ENCODE measurements at regions not wholly inside any gene's neighbourhood (a gene's known extent, or its start where the extent isn't known, plus 50 kb on each side); places are given as distances from the start of the nearest gene placed in this dataset.

DNA sequence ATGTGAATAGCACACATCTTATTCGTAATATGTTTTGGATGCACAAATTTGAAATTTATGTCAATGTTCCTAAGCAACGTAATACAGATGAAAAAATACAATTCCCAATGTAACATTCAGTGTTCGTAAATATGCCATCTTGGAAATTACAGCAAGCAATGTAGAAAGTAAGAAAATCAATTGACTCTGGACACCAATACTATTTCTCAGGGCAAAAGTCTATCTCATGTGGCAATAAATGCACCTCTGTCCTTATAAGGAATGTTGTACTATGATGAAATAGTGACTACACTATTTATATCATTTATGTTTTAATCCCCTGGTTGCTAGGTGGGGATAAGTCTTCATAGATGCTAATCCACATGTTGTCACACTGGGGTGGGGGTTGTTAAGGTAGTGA, 251.2 kb downstream of the GXYLT1 start:
- in situ Hi-C loops (cut with MboI) (no loop called here), intact Hi-C loops (cut with micrococcal nuclease; ENCODE audit: unreplicated experiment) (no loop called here)
- FAIRE-seq (no peak), ATAC-seq (no peak), DNase-seq (ENCODE audit: low read depth, low spot score) (no peak)
- Histone ChIP-seq H3K4me2 (ENCODE audit: control insufficient read depth, insufficient read depth) (no peak overlapping the region), H3K4me3 (no peak overlapping the region), H3K4me1 (ENCODE audit: control insufficient read depth, insufficient read depth, low read length) (no peaks in the 10 kb centered on the region), H3K9me3 (replicated peaks; ENCODE audit: control insufficient read depth, insufficient read depth, low read length) (no peaks in the 10 kb centered on the region), H2AFZ (ENCODE audit: control insufficient read depth, low read depth, low read length) (no peak overlapping the region), H4K20me1 (ENCODE audit: control insufficient read depth, insufficient read depth) (no peaks in the 10 kb centered on the region), H3K79me2 (ENCODE audit: control insufficient read depth, insufficient read depth, low read length) (no peaks in the 10 kb centered on the region), H3K27me3 (replicated peaks in 1 of 2; ENCODE audit: control insufficient read depth in 2 of 2, insufficient read depth in 2 of 2, low read length in 1 of 2) (no peaks in the 10 kb centered on the region), H3K27ac (ENCODE audit: control insufficient read depth, insufficient read depth) (no peak overlapping the region), H3K9ac (ENCODE audit: control insufficient read depth, insufficient read depth, low read length) (no peak overlapping the region), H3K36me3 (ENCODE audit: control insufficient read depth in 2 of 2, insufficient read depth in 2 of 2, low read length in 1 of 2) (no peaks in the 10 kb centered on the region)
- TF ChIP-seq, protein P1, sequence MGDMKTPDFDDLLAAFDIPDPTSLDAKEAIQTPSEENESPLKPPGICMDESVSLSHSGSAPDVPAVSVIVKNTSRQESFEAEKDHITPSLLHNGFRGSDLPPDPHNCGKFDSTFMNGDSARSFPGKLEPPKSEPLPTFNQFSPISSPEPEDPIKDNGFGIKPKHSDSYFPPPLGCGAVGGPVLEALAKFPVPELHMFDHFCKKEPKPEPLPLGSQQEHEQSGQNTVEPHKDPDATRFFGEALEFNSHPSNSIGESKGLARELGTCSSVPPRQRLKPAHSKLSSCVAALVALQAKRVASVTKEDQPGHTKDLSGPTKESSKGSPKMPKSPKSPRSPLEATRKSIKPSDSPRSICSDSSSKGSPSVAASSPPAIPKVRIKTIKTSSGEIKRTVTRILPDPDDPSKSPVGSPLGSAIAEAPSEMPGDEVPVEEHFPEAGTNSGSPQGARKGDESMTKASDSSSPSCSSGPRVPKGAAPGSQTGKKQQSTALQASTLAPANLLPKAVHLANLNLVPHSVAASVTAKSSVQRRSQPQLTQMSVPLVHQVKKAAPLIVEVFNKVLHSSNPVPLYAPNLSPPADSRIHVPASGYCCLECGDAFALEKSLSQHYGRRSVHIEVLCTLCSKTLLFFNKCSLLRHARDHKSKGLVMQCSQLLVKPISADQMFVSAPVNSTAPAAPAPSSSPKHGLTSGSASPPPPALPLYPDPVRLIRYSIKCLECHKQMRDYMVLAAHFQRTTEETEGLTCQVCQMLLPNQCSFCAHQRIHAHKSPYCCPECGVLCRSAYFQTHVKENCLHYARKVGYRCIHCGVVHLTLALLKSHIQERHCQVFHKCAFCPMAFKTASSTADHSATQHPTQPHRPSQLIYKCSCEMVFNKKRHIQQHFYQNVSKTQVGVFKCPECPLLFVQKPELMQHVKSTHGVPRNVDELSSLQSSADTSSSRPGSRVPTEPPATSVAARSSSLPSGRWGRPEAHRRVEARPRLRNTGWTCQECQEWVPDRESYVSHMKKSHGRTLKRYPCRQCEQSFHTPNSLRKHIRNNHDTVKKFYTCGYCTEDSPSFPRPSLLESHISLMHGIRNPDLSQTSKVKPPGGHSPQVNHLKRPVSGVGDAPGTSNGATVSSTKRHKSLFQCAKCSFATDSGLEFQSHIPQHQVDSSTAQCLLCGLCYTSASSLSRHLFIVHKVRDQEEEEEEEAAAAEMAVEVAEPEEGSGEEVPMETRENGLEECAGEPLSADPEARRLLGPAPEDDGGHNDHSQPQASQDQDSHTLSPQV (IDR thresholded peaks at IDR 0.05), result no peak
- no peak for TF ChIP-seq SUZ12 (IDR thresholded peaks at IDR 0.05; ENCODE audit: unreplicated experiment)
- WGBS (ENCODE audit: insufficient coverage, insufficient replicate concordance, low lambda C conversion rate, missing lambda C conversion rate), result 36% methylated on average over 3 of the region's 3 CpGs
- ChIA-PET SMC1A (ENCODE audit: uncharacterized antibody, unreplicated experiment) (no interaction called here), POLR2A (no interaction called here), CTCF (no interaction called here), RAD21 (ENCODE audit: unreplicated experiment) (no interaction called here)
- BruUV-seq (replicated peaks), result no TSS peak

DNA sequence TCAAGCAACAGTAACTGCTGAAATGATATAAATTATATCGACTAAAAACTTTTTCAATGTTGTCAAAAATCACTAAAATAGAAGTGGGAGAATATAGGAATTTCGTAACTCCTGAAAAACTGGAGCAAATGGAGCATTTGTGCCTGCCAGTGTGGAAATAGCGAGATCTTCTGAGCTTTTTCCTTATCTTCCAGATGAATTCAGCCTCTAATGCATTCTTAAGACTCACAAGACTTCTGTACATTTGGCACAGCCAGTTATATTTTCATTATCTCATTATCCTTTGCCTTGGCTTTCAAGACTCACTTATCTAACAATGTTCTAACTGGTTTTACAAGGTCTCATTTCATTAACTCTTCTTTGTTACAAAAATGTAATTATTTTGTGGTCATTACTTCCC, 252.4 kb downstream of the GXYLT1 start:
- no peak overlapping the region for H3K9ac ChIP-seq (ENCODE audit: control insufficient read depth, insufficient read depth, low read length)
- no peaks in the 10 kb centered on the region for H3K4me1 ChIP-seq (ENCODE audit: control insufficient read depth, insufficient read depth, low read length)
- in situ Hi-C loops (cut with MboI), result no loop called here
- intact Hi-C loops (cut with micrococcal nuclease; ENCODE audit: unreplicated experiment), result no loop called here
- POLR2A ChIA-PET, result no interaction called here
- H3K36me3 ChIP-seq (ENCODE audit: control insufficient read depth in 2 of 2, insufficient read depth in 2 of 2, low read length in 1 of 2), result no peaks in the 10 kb centered on the region
- no peak for DNase-seq (ENCODE audit: low read depth, low spot score)
- WGBS (ENCODE audit: insufficient coverage, insufficient replicate concordance, low lambda C conversion rate, missing lambda C conversion rate), result 2% methylated on average over 3 of the region's 3 CpGs
- no TSS peak for BruUV-seq (replicated peaks)
- no peak for FAIRE-seq
- no peak overlapping the region for H3K27ac ChIP-seq (ENCODE audit: control insufficient read depth, insufficient read depth)
- no peaks in the 10 kb centered on the region for H3K9me3 ChIP-seq (replicated peaks; ENCODE audit: control insufficient read depth, insufficient read depth, low read length)
- H3K79me2 ChIP-seq (ENCODE audit: control insufficient read depth, insufficient read depth, low read length), result no peaks in the 10 kb centered on the region
- TF ChIP-seq SMAD1 (IDR thresholded peaks at IDR 0.05; ENCODE audit: low read depth, partially characterized antibody), result no peak
- TF ChIP-seq E2F8 (IDR thresholded peaks at IDR 0.05; ENCODE audit: low read depth, partially characterized antibody), result no peak
- TF ChIP-seq SMC3 (IDR thresholded peaks at IDR 0.05; ENCODE audit: borderline replicate concordance, low read length), result no peak
- H4K20me1 ChIP-seq (ENCODE audit: control insufficient read depth, insufficient read depth), result no peaks in the 10 kb centered on the region
- CTCF ChIA-PET, result no interaction called here
- H3K4me3 ChIP-seq, result no peak overlapping the region
- no peak for ATAC-seq
- RAD21 ChIA-PET (ENCODE audit: unreplicated experiment), result no interaction called here
- SMC1A ChIA-PET (ENCODE audit: uncharacterized antibody, unreplicated experiment), result no interaction called here
- no peak overlapping the region for H3K4me2 ChIP-seq (ENCODE audit: control insufficient read depth, insufficient read depth)
- H3K27me3 ChIP-seq (replicated peaks in 1 of 2; ENCODE audit: control insufficient read depth in 2 of 2, insufficient read depth in 2 of 2, low read length in 1 of 2), result no peaks in the 10 kb centered on the region
- no peak overlapping the region for H2AFZ ChIP-seq (ENCODE audit: control insufficient read depth, low read depth, low read length)

All from GM12878 (cell line).